Pancreas (tissue), 10 donors: ENCODE measurements at regions not wholly inside any gene's neighbourhood (a gene's known extent, or its start where the extent isn't known, plus 50 kb on each side); places are given as distances from the start of the nearest gene placed in this dataset.

Source experiments
- ATAC-seq, 4 donors: fragments of 200-7000 bp; cut with Tn5 transposase; one replicate each; pipeline versions ENCODE4 v1.8.0 to v1.9.1; 2020; ENCODE audit warnings: mild to moderate bottlenecking in 4 of 4, moderate library complexity in 4 of 4
- DNase-seq, 6 donors: peaks; one replicate each; pipeline ENCODE4 v3.0.0-alpha.2; 2020
- FAIRE-seq: peaks from 2 replicates; lab custom pipeline; 2012; peaks lifted over from hg19 to GRCh38; lab: Jason Lieb, UNC
- H3K27ac ChIP-seq, 4 donors: fragments of 200-600 bp; sonication (generic); 1 replicate in 3 of 4; 2 replicates in 1 of 4; pipeline versions ENCODE4 v1.5.0 to v1.8.0; 2020
- H3K27me3 ChIP-seq, 4 donors: fragments of 200-600 bp; one replicate each; pipeline ENCODE4 v1.8.0; 2021
- H3K36me3 ChIP-seq, 3 donors: fragments of 200-600 bp; sonication (generic) in 1 of 3; one replicate each; pipeline versions ENCODE4 v1.5.0 to v1.8.0; 2020 to 2021
- H3K4me1 ChIP-seq, 3 donors: fragments of 200-600 bp; one replicate each; pipeline ENCODE4 v1.8.0; 2021
- H3K4me3 ChIP-seq, 4 donors: fragments of 200-600 bp; sonication (generic) in 2 of 4; one replicate each; pipeline versions ENCODE4 v1.5.0 to v1.8.0; 2020 to 2021
- H3K9me3 ChIP-seq, 4 donors: fragments of 200-600 bp; one replicate each; pipeline ENCODE4 v1.8.0; 2021
- CTCF ChIP-seq, 4 donors: fragments of 200-600 bp; sonication (generic) in 3 of 4; IDR thresholded peaks; one replicate each; pipeline versions ENCODE4 v1.5.0 to v1.8.0; 2021; ENCODE audit warnings: antibody characterized with exemption in 4 of 4
- WGBS, 2 donors: extraction: QIAGEN DNeasy Blood & Tissue Kit; methylation state at CpG; one replicate each; pipeline ENCODE4 v1.1.7; 2013; 5-methylcytosine and 5-hydroxymethylcytosine counted together
- intact Hi-C, 3 donors: fragments of 100-400 bp; cut with DNase I; formaldehyde crosslinking; loops; one replicate each; pipeline versions ENCODE4 v1.11.1 to v1.14.2; 2022
- donor health status: healthy with polysubstance abuse.
- donor health status: DM: no; HTN: no; CAD: no; lungs with moderate emphysema.
- donor health status: DM: no; HTN: no; CAD: no.
- donor health status: control.
- donor health status: control.
- donor health status: Bipolar disorder and iron deficiency.
- donor health status: DM: yes; HTN: yes; CAD: no.
- donor health status: DM: no; HTN: no; CAD: no.
- donor health status: DM: no; HTN: no; CAD: no.
- donor health status: DM: yes; HTN: yes; CAD: no.

- DNase-seq (no peak), FAIRE-seq (no peak), ATAC-seq (no peak)
- H3K9me3 ChIP-seq, result no peaks in the 10 kb centered on the region
- H3K27ac ChIP-seq, result no peak overlapping the region
- no peaks in the 10 kb centered on the region for H3K4me1 ChIP-seq
- intact Hi-C loops, result no loop called here
- WGBS, 2 donors, result 74 to 77% methylated on average over 2 of the region's 2 CpGs
- H3K36me3 ChIP-seq, result no peaks in the 10 kb centered on the region
- no peaks in the 10 kb centered on the region for H3K27me3 ChIP-seq
- TF ChIP-seq CTCF (IDR thresholded peaks at IDR 0.05), result no peak
- no peak overlapping the region for H3K4me3 ChIP-seq
Observed at GRCh38 chr5:125337294-125337693, 590.9 kb upstream of the ZNF608 start.

- no peaks in the 10 kb centered on the region for H3K36me3 ChIP-seq
- WGBS, 2 donors, result 85 to 87% methylated on average over 2 of the region's 2 CpGs
- intact Hi-C loops, result no loop called here
- TF ChIP-seq CTCF (IDR thresholded peaks at IDR 0.05), result no peak
- DNase-seq (no peak), ATAC-seq (no peak), FAIRE-seq (no peak)
- no peaks in the 10 kb centered on the region for H3K27me3 ChIP-seq
- no peaks in the 10 kb centered on the region for H3K9me3 ChIP-seq
- no peaks in the 10 kb centered on the region for H3K4me1 ChIP-seq
- no peak overlapping the region for H3K4me3 ChIP-seq
- H3K27ac ChIP-seq, result no peak overlapping the region
Observed at GRCh38 chr5:125338440-125339174, 592.2 kb upstream of the ZNF608 start.

- intact Hi-C loops, result no loop called here
- ATAC-seq, result no peak
- WGBS, 2 donors, result 67 to 81% methylated on average over 1 of the region's 1 CpG
- no peak for DNase-seq
- Histone ChIP-seq H3K27ac (no peak overlapping the region), H3K36me3 (no peaks in the 10 kb centered on the region), H3K4me1 (no peaks in the 10 kb centered on the region), H3K27me3 (no peaks in the 10 kb centered on the region), H3K9me3 (no peaks in the 10 kb centered on the region), H3K4me3 (no peak overlapping the region)
- no peak for TF ChIP-seq CTCF (IDR thresholded peaks at IDR 0.05)
- no peak for FAIRE-seq
Observed at GRCh38 chr5:125341436-125341835, 595.0 kb upstream of the ZNF608 start.

GRCh38 chr5:125343015-125343414, 596.6 kb upstream of the ZNF608 start:
- Histone ChIP-seq H3K4me1 (no peaks in the 10 kb centered on the region), H3K27me3 (no peaks in the 10 kb centered on the region), H3K9me3 (no peaks in the 10 kb centered on the region), H3K4me3 (no peak overlapping the region), H3K27ac (no peak overlapping the region), H3K36me3 (no peaks in the 10 kb centered on the region)
- WGBS, 2 donors, result 49 to 53% methylated on average over 2 of the region's 2 CpGs
- FAIRE-seq (no peak), DNase-seq (no peak), ATAC-seq (no peak)
- intact Hi-C loops, result no loop called here
- TF ChIP-seq CTCF (IDR thresholded peaks at IDR 0.05), result no peak

GRCh38 chr5:125346316-125346715, 599.9 kb upstream of the ZNF608 start:
- TF ChIP-seq CTCF (IDR thresholded peaks at IDR 0.05), result no peak
- H3K27ac ChIP-seq, result no peak overlapping the region
- DNase-seq, result no peak
- no peak overlapping the region for H3K4me3 ChIP-seq
- intact Hi-C loops, result no loop called here
- no peak for ATAC-seq
- FAIRE-seq, result no peak
- H3K4me1 ChIP-seq, result no peaks in the 10 kb centered on the region
- no peaks in the 10 kb centered on the region for H3K36me3 ChIP-seq
- no peaks in the 10 kb centered on the region for H3K9me3 ChIP-seq
- WGBS, 2 donors, result 95 to 98% methylated on average over 5 of the region's 5 CpGs
- H3K27me3 ChIP-seq, result no peaks in the 10 kb centered on the region
